GM21786 (cell line): ENCODE measurements at regions not wholly inside any gene's neighbourhood (a gene's known extent, or its start where the extent isn't known, plus 50 kb on each side); places are given as distances from the start of the nearest gene placed in this dataset.

ENCODE experiments used
- ATAC-seq: cut with Tn5 transposase; IDR thresholded peaks from one replicate; pipeline ENCODE4 v1.9.1; 2021; ENCODE audit not compliant: unreplicated experiment

DNA sequence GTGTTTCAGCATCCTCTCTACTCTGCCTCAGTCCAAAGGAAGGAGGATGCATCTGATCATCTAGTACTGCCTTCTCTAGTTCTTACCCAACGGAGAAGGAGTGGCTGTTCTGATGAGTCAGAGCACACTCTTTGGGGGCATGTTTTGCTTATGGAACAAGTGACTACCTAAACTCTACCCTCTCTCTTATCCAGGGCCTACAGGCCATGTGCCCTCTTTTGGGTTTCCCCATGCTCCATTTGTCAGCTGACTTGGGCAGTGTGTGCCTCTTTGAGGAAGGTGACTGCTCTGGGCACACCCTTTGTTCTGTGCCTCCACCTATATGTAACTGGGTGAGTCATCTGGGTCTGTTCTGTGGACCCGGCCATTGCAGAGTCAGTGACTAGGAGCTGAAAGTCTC lies 89.6 kb upstream of the BNC2 start:
- ATAC-seq = no peak

DNA sequence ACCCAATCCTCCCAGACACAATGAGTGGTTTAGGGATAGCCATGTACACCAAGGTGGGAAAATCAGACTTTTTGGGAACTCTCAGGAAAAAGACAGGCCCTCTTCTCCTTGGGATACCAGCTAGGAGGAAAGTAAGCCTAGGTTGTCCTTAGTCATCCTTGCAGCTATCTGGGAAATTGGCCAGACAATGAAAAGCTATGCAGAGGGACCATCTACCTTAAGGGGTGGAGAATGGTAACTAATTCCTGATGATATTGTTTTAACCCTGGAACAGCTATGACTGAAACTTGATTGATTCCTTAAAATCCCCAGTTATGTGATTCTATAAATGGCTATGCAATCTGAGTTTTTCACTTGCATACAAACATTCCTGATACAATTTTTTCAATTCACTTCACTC lies 88.9 kb upstream of the BNC2 start:
- no peak for ATAC-seq

DNA sequence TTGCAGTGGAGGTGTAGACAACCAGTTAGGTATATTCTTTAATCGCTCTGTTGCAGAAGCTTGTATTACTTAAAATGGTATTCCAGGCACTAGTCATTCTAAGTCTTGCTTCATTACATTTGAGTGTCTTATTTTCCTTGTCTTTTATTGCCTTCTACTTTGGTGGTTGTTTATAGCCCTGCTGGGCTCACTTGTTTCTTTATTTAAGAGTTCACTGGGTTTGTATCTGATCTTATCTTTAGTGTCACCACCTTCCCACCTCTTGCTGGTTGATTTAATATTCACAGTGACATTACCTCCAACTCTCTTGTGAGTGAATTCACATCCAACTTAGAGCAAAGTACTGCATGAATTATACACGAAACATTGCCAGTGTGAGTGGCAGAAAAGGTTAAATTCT lies 83.6 kb upstream of the BNC2 start:
- ATAC-seq = no peak

DNA sequence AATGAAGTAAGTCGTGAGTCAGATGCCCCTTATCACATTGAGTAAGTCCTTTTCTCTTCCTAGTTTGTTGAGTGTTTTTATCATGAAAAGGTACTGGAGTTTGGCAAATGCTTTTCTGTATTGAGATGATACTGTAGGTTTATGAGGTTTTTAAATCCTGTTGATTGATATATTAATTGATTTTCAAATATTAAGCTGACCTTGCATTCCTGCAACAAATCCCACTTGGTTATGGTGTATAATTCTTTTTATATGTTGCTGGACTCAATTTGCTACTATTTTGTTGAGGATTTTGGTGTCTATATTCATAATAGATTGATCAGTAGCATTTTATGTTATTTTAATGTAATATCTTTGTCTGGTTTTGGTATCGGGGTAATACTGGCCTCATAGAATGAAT lies 81.0 kb upstream of the BNC2 start:
- ATAC-seq = no peak

DNA sequence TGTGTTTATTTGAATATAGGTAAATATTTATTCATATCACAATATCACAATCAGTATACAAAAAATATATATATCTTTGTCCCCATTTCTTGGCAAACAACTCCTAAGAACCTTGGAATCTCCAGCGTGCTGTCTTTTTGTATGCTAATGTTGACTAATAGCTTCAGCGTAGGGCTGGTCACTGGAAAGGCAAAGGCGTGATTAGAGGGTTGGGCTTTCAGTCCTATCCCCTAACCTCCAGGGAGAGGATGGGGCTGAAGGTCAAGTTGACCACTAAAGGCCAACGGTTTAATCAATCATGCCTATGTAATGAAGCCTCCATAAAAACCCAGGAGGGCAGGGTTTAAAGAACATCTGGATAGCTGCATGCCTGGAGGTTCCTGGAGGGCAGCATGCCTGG lies 79.6 kb upstream of the BNC2 start:
- no peak for ATAC-seq

DNA sequence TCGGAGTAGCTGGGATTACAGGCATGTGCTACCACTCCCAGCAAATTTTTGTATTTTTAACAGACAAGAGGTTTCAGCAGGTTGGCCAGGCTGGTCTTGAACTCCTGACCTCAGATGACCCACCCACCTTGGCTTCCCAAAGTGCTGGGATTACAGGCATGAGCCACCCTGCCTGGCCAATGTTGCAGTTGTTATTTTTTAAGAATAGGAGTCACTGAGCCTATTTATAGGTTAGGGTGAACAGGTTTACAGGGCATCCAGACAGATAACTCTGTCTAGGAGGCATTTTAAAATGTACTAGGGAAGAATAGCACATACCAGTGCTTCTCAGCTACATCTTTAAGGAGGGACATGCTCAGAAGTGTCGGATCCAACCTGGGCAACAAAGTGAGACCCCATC lies 60.1 kb upstream of the BNC2 start:
- no peak for ATAC-seq

DNA sequence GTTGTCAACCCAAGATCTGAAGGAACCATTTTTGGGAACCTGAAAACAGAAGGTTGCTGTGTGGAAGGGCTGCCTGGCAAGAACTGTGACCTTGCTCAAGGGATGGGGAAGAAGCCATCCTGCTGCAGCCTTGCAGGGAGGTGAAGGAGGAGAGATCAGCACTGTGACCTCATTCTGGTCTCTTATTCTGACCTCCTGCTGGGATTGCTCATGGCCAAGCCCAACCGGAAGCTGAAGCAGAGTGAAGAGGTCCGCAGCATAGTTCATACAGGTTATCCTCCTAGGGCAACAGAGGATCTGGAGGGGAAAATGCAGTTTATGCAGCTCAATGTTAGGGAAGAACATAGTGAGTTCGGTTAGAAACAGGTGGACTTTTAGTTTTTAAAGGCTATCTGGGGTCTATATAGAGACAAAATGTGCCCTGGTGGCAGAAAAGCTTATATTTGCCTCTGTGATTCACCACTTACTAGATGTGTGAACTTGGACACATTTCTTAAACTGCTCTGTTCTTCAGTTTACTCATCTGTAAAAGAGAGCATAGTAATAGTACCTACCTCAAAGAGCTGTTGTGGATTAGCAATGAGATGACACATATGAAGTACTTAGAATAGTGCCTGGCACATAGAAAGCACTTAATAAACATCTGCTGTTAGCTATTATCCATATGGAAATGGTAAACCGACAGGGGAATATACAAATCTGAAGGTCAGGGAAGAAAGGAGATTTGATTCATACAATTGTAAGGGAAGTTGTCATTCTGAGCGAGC lies 57.9 kb upstream of the BNC2 start:
- ATAC-seq = no peak

DNA sequence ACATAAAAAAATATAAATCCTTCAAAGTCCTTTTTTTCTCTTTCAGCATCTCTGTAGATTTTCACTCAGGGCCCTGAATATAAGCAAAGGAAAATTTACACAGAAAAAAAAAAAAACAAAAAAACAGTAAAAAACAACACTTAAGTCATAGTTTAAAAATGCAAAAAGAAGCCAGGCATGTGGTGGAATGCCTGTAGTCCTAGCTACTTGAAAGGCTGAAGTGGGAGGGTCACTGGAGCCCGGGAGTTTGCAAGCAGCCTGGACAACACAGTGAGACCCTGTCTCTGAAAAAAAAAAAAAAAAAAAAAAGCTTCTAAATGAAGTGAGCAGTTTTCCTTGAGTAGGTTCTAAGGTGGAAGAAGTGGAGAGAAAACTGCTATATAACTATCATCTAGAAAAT lies 55.0 kb upstream of the BNC2 start:
- ATAC-seq = no peak

DNA sequence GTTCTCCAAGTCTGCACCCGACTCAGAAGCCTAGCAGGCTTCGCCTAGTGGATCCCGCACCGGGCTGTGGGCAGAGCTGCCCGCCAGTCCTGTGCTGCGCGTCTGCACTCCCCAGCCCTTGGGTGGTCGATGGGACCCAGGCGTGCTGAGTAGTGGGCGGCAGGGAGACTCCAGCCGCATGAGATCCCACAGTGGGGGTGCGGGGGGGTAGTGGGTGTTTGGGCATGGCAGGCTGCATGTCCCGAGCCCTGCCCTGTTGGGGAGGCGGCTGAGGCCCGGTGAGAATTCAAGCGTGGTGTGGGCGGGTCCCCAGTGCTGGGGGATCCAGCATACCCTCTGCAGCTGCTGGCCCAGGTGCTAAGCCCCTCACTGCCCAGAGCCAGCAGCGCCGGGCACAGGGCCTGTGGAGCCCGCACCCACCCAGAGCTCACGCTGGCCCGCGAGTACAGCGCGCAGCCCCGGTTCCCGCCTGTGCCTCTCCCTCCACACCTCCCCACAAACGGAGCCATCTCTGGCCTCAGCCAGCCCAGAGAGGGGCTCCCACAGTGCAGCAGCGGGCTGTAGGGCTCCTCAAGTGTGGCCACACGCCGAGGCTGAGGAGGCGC lies 53.9 kb upstream of the BNC2 start:
- no peak for ATAC-seq

DNA sequence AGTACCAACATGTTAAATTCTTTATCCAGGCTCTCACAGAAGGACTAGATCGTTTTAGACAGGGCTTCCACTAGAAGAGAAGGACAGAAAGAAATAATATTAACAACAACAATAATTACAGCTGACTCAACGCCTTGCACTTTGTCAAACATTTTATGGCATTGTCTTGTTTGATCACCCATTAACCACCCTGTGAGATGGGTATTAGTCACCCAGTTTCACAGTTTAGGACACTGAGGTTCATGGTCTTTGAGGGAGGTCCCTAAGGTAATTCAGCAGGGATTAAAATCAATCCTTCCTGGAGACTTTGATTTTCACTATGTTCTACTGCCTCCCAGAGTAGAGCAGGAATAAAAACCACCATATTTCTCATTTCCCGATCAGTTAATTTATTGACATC lies 51.4 kb upstream of the BNC2 start:
- no peak for ATAC-seq
